ENCODE measurements at regions not wholly inside any gene's neighbourhood (a gene's known extent, or its start where the extent isn't known, plus 50 kb on each side); places are given as distances from the start of the nearest gene placed in this dataset.

DNA sequence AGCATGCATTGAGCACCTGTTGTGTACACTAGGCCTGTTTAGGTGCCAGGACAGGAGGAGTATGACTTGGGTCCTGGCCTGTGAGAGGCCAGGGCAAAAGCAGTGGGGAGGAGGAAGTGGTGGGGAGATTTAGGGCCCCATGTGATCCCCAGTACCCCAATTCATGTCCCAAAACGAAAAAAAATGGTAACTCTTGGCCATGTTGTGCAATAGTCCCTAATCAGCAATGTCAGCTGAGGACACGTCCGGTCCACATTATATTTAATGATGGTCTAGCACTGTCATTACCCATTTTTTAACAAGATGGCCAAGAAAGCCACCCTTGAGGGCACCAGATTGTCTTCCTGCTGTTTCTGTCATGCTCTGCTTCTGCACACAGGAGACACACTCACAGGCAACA, 142.0 kb upstream of the RET start (continued):
- TF ChIP-seq, protein P1, sequence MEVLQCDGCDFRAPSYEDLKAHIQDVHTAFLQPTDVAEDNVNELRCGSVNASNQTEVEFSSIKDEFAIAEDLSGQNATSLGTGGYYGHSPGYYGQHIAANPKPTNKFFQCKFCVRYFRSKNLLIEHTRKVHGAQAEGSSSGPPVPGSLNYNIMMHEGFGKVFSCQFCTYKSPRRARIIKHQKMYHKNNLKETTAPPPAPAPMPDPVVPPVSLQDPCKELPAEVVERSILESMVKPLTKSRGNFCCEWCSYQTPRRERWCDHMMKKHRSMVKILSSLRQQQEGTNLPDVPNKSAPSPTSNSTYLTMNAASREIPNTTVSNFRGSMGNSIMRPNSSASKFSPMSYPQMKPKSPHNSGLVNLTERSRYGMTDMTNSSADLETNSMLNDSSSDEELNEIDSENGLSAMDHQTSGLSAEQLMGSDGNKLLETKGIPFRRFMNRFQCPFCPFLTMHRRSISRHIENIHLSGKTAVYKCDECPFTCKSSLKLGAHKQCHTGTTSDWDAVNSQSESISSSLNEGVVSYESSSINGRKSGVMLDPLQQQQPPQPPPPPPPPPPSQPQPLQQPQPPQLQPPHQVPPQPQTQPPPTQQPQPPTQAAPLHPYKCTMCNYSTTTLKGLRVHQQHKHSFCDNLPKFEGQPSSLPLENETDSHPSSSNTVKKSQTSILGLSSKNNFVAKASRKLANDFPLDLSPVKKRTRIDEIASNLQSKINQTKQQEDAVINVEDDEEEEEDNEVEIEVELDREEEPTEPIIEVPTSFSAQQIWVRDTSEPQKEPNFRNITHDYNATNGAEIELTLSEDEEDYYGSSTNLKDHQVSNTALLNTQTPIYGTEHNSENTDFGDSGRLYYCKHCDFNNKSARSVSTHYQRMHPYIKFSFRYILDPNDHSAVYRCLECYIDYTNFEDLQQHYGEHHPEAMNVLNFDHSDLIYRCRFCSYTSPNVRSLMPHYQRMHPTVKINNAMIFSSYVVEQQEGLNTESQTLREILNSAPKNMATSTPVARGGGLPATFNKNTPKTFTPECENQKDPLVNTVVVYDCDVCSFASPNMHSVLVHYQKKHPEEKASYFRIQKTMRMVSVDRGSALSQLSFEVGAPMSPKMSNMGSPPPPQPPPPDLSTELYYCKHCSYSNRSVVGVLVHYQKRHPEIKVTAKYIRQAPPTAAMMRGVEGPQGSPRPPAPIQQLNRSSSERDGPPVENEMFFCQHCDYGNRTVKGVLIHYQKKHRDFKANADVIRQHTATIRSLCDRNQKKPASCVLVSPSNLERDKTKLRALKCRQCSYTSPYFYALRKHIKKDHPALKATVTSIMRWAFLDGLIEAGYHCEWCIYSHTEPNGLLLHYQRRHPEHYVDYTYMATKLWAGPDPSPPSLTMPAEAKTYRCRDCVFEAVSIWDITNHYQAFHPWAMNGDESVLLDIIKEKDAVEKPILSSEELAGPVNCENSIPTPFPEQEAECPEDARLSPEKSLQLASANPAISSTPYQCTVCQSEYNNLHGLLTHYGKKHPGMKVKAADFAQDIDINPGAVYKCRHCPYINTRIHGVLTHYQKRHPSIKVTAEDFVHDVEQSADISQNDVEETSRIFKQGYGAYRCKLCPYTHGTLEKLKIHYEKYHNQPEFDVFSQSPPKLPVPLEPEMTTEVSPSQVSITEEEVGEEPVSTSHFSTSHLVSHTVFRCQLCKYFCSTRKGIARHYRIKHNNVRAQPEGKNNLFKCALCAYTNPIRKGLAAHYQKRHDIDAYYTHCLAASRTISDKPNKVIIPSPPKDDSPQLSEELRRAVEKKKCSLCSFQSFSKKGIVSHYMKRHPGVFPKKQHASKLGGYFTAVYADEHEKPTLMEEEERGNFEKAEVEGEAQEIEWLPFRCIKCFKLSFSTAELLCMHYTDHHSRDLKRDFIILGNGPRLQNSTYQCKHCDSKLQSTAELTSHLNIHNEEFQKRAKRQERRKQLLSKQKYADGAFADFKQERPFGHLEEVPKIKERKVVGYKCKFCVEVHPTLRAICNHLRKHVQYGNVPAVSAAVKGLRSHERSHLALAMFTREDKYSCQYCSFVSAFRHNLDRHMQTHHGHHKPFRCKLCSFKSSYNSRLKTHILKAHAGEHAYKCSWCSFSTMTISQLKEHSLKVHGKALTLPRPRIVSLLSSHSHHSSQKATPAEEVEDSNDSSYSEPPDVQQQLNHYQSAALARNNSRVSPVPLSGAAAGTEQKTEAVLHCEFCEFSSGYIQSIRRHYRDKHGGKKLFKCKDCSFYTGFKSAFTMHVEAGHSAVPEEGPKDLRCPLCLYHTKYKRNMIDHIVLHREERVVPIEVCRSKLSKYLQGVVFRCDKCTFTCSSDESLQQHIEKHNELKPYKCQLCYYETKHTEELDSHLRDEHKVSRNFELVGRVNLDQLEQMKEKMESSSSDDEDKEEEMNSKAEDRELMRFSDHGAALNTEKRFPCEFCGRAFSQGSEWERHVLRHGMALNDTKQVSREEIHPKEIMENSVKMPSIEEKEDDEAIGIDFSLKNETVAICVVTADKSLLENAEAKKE (CRISPR knock-in tag; IDR thresholded peaks at IDR 0.05), result no peak
- no peak for TF ChIP-seq POLR2AphosphoS5 (IDR thresholded peaks at IDR 0.05; ENCODE audit: low read depth)

DNA sequence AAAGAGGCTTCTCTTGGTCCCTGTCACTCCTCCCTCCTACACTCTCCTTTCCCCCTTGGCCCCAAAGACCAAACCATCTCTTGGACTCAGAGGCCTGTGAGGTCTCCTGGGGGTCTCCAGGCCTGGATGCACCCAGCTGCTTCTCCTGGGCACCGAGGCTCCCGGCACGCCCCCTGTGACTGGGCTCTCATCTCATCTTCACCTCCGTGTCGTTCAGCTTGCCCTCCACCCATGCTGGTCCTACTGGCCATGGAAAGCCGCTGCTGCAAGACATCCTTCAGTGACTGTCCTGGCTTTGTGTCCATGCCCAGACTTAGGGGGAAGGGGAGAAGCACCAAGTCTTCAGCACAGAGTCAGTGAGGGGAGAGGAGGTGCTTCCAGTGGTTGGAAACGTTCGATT, 141.4 kb upstream of the RET start:
- Mint-ChIP-seq H3K27ac (no peak overlapping the region), H3K9me3 (no peaks in the 10 kb centered on the region; the same call in 1 of the 3 replicates), H3K4me3 (peak overlapping the region; percentile 16; the same call in 1 of the 3 replicates), H3K4me1 (peaks cover 11% of the 10 kb centered on the region), H3K36me3 (ENCODE audit: low read depth) (no peaks in the 10 kb centered on the region), H3K27me3 (ENCODE audit: insufficient read depth, low read depth, poor library complexity) (peaks cover 41% of the 10 kb centered on the region)
- no peak overlapping the region for H3K4me3 ChIP-seq
- H3K4me1 ChIP-seq (ENCODE audit: insufficient read depth), result no peaks in the 10 kb centered on the region; the same call in 1 of the 2 replicates
- H3K36me3 ChIP-seq (ENCODE audit: insufficient read depth), result no peaks in the 10 kb centered on the region
- peaks cover 27% of the 10 kb centered on the region for H3K27me3 ChIP-seq (ENCODE audit: insufficient read depth)
- H3K9me2 ChIP-seq (ENCODE audit: insufficient read depth), result no peaks in the 10 kb centered on the region
- no peak for ATAC-seq
- no peak for DNase-seq (ENCODE audit: low spot score)
- no peak overlapping the region for H2AFZ ChIP-seq
- no peak overlapping the region for H3K27ac ChIP-seq (ENCODE audit: low read depth)
- no peaks in the 10 kb centered on the region for H4K20me1 ChIP-seq (replicated peaks; ENCODE audit: insufficient read depth)
- no peaks in the 10 kb centered on the region for H3K79me2 ChIP-seq (replicated peaks; ENCODE audit: insufficient read depth)
- H3K4me2 ChIP-seq, result no peak overlapping the region
- TF ChIP-seq JUNB (IDR thresholded peaks at IDR 0.05; ENCODE audit: unreplicated experiment), result no peak
- H3F3A ChIP-seq (replicated peaks; ENCODE audit: low read depth), result no peaks in the 10 kb centered on the region

DNA sequence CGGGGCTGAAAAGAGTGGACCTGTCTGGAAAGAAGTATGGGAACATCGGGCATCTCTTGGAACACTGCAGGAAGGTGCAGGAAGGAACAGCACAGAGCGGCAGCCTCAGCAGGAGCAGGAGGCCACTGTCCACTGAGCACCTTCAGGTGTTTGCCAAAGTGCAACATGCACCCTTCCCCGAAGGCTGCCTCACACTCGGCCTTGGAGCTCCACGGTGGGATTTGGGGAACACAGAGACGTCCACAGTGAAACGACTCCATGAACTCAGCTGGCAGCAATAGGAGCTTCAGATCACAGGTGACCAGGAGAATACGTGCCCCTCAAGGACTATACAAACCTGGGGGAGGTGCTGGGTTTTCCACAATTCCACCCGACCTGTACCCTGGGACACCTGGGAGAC, 140.3 kb upstream of the RET start:
- no peak overlapping the region for H3K4me3 ChIP-seq
- H4K20me1 ChIP-seq (replicated peaks; ENCODE audit: insufficient read depth), result no peaks in the 10 kb centered on the region
- H3K27ac Mint-ChIP-seq, result no peak overlapping the region
- H3K79me2 ChIP-seq (replicated peaks; ENCODE audit: insufficient read depth), result no peaks in the 10 kb centered on the region
- H3K9me3 Mint-ChIP-seq, result no peaks in the 10 kb centered on the region; the same call in 1 of the 3 replicates
- H3K4me2 ChIP-seq, result no peak overlapping the region
- H3K27me3 Mint-ChIP-seq (ENCODE audit: insufficient read depth, low read depth, poor library complexity), result peaks cover 37% of the 10 kb centered on the region
- H3K27ac ChIP-seq (ENCODE audit: low read depth), result no peak overlapping the region
- H3K36me3 Mint-ChIP-seq (ENCODE audit: low read depth), result no peaks in the 10 kb centered on the region
- H3K4me1 ChIP-seq (ENCODE audit: insufficient read depth), result no peaks in the 10 kb centered on the region; the same call in 1 of the 2 replicates
- H3K9me2 ChIP-seq (ENCODE audit: insufficient read depth), result no peaks in the 10 kb centered on the region
- DNase-seq (ENCODE audit: low spot score), result no peak
- H3K4me1 Mint-ChIP-seq, result peaks cover 9% of the 10 kb centered on the region
- H2AFZ ChIP-seq, result no peak overlapping the region
- no peaks in the 10 kb centered on the region for H3F3A ChIP-seq (replicated peaks; ENCODE audit: low read depth)
- no peak overlapping the region for H3K4me3 Mint-ChIP-seq
- no peak for ATAC-seq
- peaks cover 27% of the 10 kb centered on the region for H3K27me3 ChIP-seq (ENCODE audit: insufficient read depth)
- H3K36me3 ChIP-seq (ENCODE audit: insufficient read depth), result no peaks in the 10 kb centered on the region
- TF ChIP-seq, protein P2, sequence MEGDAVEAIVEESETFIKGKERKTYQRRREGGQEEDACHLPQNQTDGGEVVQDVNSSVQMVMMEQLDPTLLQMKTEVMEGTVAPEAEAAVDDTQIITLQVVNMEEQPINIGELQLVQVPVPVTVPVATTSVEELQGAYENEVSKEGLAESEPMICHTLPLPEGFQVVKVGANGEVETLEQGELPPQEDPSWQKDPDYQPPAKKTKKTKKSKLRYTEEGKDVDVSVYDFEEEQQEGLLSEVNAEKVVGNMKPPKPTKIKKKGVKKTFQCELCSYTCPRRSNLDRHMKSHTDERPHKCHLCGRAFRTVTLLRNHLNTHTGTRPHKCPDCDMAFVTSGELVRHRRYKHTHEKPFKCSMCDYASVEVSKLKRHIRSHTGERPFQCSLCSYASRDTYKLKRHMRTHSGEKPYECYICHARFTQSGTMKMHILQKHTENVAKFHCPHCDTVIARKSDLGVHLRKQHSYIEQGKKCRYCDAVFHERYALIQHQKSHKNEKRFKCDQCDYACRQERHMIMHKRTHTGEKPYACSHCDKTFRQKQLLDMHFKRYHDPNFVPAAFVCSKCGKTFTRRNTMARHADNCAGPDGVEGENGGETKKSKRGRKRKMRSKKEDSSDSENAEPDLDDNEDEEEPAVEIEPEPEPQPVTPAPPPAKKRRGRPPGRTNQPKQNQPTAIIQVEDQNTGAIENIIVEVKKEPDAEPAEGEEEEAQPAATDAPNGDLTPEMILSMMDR (conservative IDR thresholded peaks at IDR 0.05; ENCODE audit: low read depth in 2 of 2), result no peak
